A673 (cell line): ENCODE measurements at regions not wholly inside any gene's neighbourhood (a gene's known extent, or its start where the extent isn't known, plus 50 kb on each side); places are given as distances from the start of the nearest gene placed in this dataset.
A peak's percentile ranks its signal among the peaks of the same experiment; 100 is the strongest.

Source experiments
- BruUV-seq: library from RNA; stranded (reverse); fragments of 400-500 nt; replicated peaks from 2 replicates; lab custom pipeline; 2021; lab: Mats Ljungman, UMichigan
- CTCF ChIA-PET: fragments of 300-600 bp; sonication (Branson Sonifier 250); formaldehyde crosslinking; loops from one replicate; lab custom pipeline; 2022; ENCODE audit warnings: antibody characterized with exemption; lab: Charles Lee
- POLR2A ChIA-PET: fragments of 300-600 bp; sonication (Branson Sonifier 250); formaldehyde crosslinking; loops from one replicate; lab custom pipeline; 2022; ENCODE audit warnings: antibody characterized with exemption; ENCODE audit not compliant: low non-redundant PET; lab: Charles Lee
- DNase-seq: peaks from one replicate; pipeline ENCODE4 v3.0.0-alpha.2; 2015; ENCODE audit warnings: low spot score
- H3K27ac ChIP-seq: fragments of 200-600 bp; sonication (generic); 2 replicates; pipeline ENCODE4 v1.5.1; 2016; ENCODE audit warnings: mixed run types, low read depth, mild to moderate bottlenecking, mixed read lengths, antibody characterized with exemption, low read length; ENCODE audit not compliant: poor library complexity, severe bottlenecking
- H3K27me3 ChIP-seq: fragments of 200-600 bp; sonication (generic); replicated peaks from 2 replicates; pipeline ENCODE4 v1.6.1; 2017; ENCODE audit warnings: mixed run types, low read depth, mild to moderate bottlenecking, mixed read lengths, antibody characterized with exemption, low read length; ENCODE audit not compliant: insufficient read depth, poor library complexity
- H3K36me3 ChIP-seq: fragments of 200-600 bp; sonication (generic); 2 replicates; pipeline ENCODE4 v1.6.1; 2016; ENCODE audit warnings: mixed run types, mild to moderate bottlenecking, mixed read lengths, antibody characterized with exemption, low read length; ENCODE audit not compliant: insufficient read depth, poor library complexity, severe bottlenecking
- H3K4me1 ChIP-seq: fragments of 200-600 bp; sonication (generic); 2 replicates; pipeline ENCODE4 v1.6.1; 2017; ENCODE audit warnings: mixed run types, mild to moderate bottlenecking, mixed read lengths, antibody characterized with exemption, low read length; ENCODE audit not compliant: insufficient read depth, poor library complexity, severe bottlenecking
- H3K4me3 ChIP-seq: fragments of 200-600 bp; sonication (generic); 2 replicates; pipeline ENCODE4 v1.5.1; 2016; ENCODE audit warnings: low read depth, mixed run types, mild to moderate bottlenecking, mixed read lengths, low read length; ENCODE audit not compliant: poor library complexity, severe bottlenecking
- H3K9me3 ChIP-seq: fragments of 200-600 bp; sonication (generic); 2 replicates; pipeline ENCODE4 v1.6.1; 2016; ENCODE audit warnings: mixed run types, low read depth, mild to moderate bottlenecking, mixed read lengths, antibody characterized with exemption, low read length; ENCODE audit not compliant: poor library complexity, severe bottlenecking
- CTCF ChIP-seq: fragments of 300-800, 200-600 bp; sonication (generic); conservative IDR thresholded peaks from 2 replicates; pipeline ENCODE4 v1.5.1; 2017; ENCODE audit warnings: low read depth, mild to moderate bottlenecking, antibody characterized with exemption, low read length, moderate library complexity, mixed read lengths
- EZH2 ChIP-seq: fragments of 200-600 bp; sonication (generic); IDR thresholded peaks from 2 replicates; pipeline ENCODE4 v1.6.1; 2017; ENCODE audit warnings: borderline replicate concordance, low read depth, mild to moderate bottlenecking, mixed read lengths, antibody characterized with exemption, low read length; ENCODE audit not compliant: poor library complexity, severe bottlenecking
- intact Hi-C: fragments of 100-400 bp; cut with micrococcal nuclease; formaldehyde crosslinking; loops from one replicate; pipeline ENCODE4 v1.10.0; 2022; ENCODE audit not compliant: unreplicated experiment

- H3K36me3 ChIP-seq, result no peaks in the 10 kb centered on the region
- H3K9me3 ChIP-seq, result no peaks in the 10 kb centered on the region
- BruUV-seq, result no TSS peak
- H3K27ac ChIP-seq, result no peak overlapping the region
- CTCF ChIA-PET, result no interaction called here
- TF ChIP-seq CTCF (no peak), EZH2 (no peak)
- no peak overlapping the region for H3K4me3 ChIP-seq
- intact Hi-C loops, result no loop called here
- POLR2A ChIA-PET, result no interaction called here
- peak; percentile 22 for DNase-seq
- no peaks in the 10 kb centered on the region for H3K27me3 ChIP-seq
- peaks cover 17% of the 10 kb centered on the region for H3K4me1 ChIP-seq
Measured at GRCh38 chr4:126265888-126266287, 951.1 kb downstream of the FAT4 start.

GRCh38 chr4:126267689-126268088 lies 952.9 kb downstream of the FAT4 start:
- ChIA-PET POLR2A (no interaction called here), CTCF (no interaction called here)
- no peak for TF ChIP-seq CTCF
- no peak for TF ChIP-seq EZH2
- H3K9me3 ChIP-seq, result no peaks in the 10 kb centered on the region
- no peaks in the 10 kb centered on the region for H3K27me3 ChIP-seq
- no peak for DNase-seq
- peaks cover 17% of the 10 kb centered on the region for H3K4me1 ChIP-seq
- no peaks in the 10 kb centered on the region for H3K36me3 ChIP-seq
- H3K4me3 ChIP-seq, result no peak overlapping the region
- intact Hi-C loops, result no loop called here
- BruUV-seq, result no TSS peak
- H3K27ac ChIP-seq, result no peak overlapping the region

- H3K27ac ChIP-seq, result no peak overlapping the region
- POLR2A ChIA-PET, result no interaction called here
- DNase-seq, result no peak
- H3K27me3 ChIP-seq, result no peaks in the 10 kb centered on the region
- no peak overlapping the region for H3K4me3 ChIP-seq
- intact Hi-C loops, result no loop called here
- CTCF ChIA-PET, result no interaction called here
- no TSS peak for BruUV-seq
- no peaks in the 10 kb centered on the region for H3K36me3 ChIP-seq
- peaks cover 17% of the 10 kb centered on the region for H3K4me1 ChIP-seq
- no peak for TF ChIP-seq CTCF
- no peak for TF ChIP-seq EZH2
- no peaks in the 10 kb centered on the region for H3K9me3 ChIP-seq
Measured at GRCh38 chr4:126268106-126268505, 953.4 kb downstream of the FAT4 start.
